NOMO-1 treated with DMSO at 0.1 percent for 48 hours (cell line): ENCODE measurements at regions not wholly inside any gene's neighbourhood (a gene's known extent, or its start where the extent isn't known, plus 50 kb on each side); places are given as distances from the start of the nearest gene placed in this dataset.
"Not testable (repeated sequence)": the region's sequence is repeated elsewhere in the genome, so short reads cannot be mapped to it uniquely, and the experiment has no call there.

Experiments
- DNase-seq: peaks from one replicate; lab custom pipeline; 2025; ENCODE audit not compliant: unreplicated experiment; lab: John Stamatoyannopoulos, UW

- no peak for DNase-seq
Measured at GRCh38 chr9:115397591-115398312, 279.8 kb upstream of the TNC start.

- no peak for DNase-seq
Measured at GRCh38 chr9:115398313-115398650, 280.3 kb upstream of the TNC start.

- DNase-seq = no peak
Measured at GRCh38 chr9:115398996-115399395, 281.0 kb upstream of the TNC start.

DNA sequence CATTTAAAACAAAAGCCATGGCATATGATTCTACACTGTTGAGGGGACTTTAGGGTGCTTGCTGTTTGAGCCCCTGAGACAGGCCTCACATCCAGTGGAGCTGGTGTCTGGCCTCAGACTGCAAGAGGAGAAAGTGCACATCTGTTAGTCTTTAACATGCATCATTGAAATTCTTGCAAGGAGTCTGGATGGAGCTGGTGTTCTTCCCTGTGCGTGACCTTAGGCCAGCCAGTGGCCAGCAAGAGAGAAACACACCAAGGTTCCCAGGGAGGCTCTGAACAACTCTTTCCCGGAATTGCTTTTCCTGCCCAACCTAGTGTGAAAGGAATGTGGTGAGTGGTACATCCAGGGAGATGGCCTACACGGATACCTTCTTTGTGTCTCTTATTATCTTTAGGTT, 282.8 kb upstream of the TNC start:
- no peak for DNase-seq

DNA sequence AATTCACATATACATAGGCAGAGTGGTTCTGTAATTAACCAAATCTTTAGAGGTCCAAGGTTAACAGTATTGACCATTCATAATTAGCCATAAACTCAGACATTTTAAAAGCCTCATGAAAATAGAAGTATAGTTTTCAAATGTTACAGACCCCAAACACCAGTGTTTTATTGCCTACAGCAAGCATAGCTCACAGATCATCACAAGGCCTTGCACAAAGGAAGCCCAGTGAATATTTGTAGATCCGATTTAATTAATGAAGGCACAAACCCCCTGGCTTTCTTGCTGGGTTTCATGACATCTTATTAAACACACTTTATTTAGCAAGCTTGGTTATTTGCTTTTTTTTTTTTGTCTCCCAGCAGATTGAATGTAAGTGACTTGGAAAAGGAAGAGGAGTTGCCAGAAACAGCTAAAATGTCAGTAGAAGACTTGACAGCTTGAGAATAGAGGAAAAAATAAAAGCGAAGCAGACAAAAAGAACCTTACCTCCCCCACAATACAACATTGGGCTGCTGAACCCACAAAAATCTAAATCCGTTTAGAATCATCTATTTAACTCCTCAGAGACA, 283.9 kb upstream of the TNC start:
- no peak for DNase-seq

GRCh38 chr9:115403753-115404152, 285.8 kb upstream of the TNC start:
- DNase-seq = no peak

GRCh38 chr9:115404311-115404710, 286.4 kb upstream of the TNC start:
- DNase-seq = no peak

DNA sequence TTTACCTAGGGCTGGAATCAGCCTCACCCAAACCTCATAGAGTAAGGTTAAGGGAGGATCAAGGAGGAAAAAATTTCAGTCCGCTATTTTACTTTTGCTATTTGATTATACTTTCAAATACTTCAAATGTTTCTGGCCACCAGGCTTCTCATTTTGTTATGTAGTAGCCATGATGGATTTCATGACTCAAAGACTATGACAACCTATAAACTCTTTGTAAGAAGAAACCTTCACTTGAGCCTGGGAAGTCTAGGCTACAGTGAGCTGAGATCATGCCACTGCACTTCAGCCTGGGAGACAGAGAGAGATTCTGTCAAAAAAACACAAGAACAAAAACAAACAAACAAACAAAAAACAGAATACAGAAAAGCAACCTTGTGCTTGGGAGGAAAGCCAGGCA, 293.6 kb upstream of the TNC start:
- no peak for DNase-seq

GRCh38 chr9:115411993-115412452, 294.1 kb upstream of the TNC start:
- no peak for DNase-seq

- DNase-seq = no peak
Measured at GRCh38 chr9:115412656-115413055, 294.7 kb upstream of the TNC start.

GRCh38 chr9:115413304-115413703, 295.3 kb upstream of the TNC start:
- DNase-seq = no peak

GRCh38 chr9:115413766-115414382, 295.9 kb upstream of the TNC start:
- DNase-seq = no peak

GRCh38 chr9:115414561-115414960, 296.6 kb upstream of the TNC start:
- DNase-seq = no peak

DNA sequence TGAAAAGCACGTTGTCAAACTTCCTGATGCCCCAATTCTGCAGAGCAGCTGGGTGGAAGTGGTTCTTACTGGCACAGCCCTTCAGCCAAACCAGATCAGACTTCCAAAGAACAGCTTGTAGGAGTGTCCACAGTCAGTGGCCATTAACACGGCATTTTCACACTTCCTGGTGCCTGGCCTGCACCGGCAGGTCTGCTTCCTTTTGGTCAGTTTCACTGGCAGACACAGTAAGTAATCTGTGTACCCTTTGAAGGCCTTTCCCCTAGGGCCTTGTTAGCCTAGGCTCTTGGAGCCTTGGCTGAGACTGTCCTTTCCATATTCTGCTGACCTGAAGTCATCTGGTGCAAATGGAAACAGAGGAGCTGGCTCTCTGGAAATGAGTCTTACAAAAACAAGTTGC, 297.5 kb upstream of the TNC start:
- no peak for DNase-seq

- no peak for DNase-seq
Measured at GRCh38 chr9:115416299-115416698, 298.3 kb upstream of the TNC start.

GRCh38 chr9:115418181-115418580, 300.2 kb upstream of the TNC start:
- not testable (repeated sequence) for DNase-seq

DNA sequence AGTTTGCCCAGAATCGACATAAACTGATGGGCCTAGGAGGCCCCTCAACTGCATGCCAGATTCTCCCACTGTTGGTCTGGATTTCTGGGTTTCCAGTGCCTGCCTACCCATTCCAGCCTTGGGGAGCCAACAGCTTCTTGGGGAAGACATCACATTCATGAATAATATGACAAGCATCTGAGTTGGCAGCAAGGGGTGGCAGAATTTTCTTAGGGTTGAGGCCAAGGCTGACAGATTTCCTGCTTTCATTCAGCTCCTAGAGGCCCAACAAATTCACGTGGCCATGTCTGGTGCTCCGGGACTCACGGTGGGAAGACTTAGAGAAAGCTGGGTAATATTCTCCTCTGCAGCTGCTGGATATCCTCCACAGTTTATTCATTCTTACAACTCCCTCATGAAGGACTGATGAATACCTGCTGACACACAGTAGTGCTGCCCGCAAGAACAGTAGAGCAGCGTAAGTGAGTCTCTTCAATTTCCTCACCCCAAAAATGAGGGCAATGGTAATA, 305.0 kb upstream of the TNC start:
- no peak for DNase-seq

DNA sequence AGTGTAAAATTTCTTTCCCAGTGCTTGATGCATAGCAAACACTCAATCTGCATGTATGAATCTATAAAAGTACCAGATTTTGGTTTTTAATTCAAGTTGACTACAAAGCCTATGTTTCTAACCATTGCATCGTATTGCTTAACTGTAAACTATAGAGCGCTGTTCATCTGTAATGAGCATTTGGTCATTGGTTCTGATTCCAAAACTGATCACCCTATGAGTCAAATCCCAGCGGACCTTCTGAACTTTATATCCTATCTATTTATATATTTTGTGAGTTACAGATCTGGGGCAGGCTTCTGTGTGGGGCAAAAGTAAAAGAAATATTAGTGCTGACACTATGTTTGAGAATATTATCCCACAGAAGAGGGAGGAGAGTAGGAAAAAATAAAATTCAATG, 305.7 kb upstream of the TNC start:
- no peak for DNase-seq

GRCh38 chr9:115425601-115426000, 307.6 kb upstream of the TNC start:
- no peak for DNase-seq

DNA sequence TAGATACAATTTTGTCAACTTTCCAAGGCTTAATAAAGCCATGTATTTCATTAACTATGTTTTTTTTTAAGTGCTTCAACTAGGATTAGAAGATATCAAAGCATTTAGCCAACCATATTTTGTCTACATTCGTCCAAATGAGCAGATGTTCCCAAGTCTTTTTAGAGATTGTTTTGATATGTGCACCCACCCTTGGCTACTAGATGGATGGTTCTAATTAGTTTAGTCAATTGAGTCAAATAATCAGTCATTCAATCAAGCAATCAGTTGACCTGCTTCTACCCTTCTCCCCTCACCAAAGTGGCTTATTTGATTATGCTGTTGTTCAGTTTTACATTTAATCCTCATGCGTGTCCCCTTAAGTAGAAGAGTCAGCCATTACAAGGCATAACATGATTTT, 319.5 kb upstream of the TNC start:
- DNase-seq = no peak

DNA sequence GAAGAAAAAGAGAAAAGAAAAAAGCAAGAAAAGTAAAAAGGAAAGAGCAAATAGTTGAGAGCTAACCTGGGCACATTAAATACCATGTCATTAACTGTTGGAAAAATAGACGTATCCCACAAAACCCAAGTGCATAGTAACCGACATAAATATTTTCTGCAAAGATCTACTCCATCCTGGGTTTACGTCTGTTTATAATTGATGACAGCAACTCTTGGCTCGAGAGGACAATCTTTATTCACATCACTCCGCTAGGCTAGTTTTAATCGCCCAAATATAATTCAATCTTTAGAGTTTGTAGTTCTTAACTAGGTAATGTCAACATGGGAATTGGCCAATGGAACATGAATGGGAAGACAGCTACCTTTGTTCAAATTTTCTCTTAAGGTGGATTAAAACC, 321.7 kb upstream of the TNC start:
- DNase-seq = no peak

GRCh38 chr9:115442054-115442453, 324.1 kb upstream of the TNC start:
- no peak for DNase-seq
